K562 (cell line): ENCODE measurements at regions not wholly inside any gene's neighbourhood (a gene's known extent, or its start where the extent isn't known, plus 50 kb on each side); places are given as distances from the start of the nearest gene placed in this dataset.

Experiments
- ATAC-seq: fragments of 200-7000 bp; cut with Tn5 transposase; 3 replicates; pipeline ENCODE4 v1.9.1; 2020; ENCODE audit warnings: moderate library complexity
- BruUV-seq: library from RNA; stranded (reverse); fragments of 400-500 nt; replicated peaks from 2 replicates; lab custom pipeline; 2021; lab: Mats Ljungman, UMichigan
- CTCF ChIA-PET: fragments of 300-600 bp; formaldehyde crosslinking; extraction: SDS; loops from one replicate; lab custom pipeline; 2021; ENCODE audit warnings: low intra/inter-chr PET ratio; lab: Yijun Ruan, JAX
- POLR2A ChIA-PET: fragments of 300-600, 350-650 bp; sonication (Branson Sonifier 250); formaldehyde crosslinking; extraction: SDS; loops from one replicate; lab custom pipeline; 2021; ENCODE audit warnings: antibody characterized with exemption, inconsistent platforms; lab: Yijun Ruan, JAX
- DNase-seq, 4 experiments: peaks; one replicate each; pipeline versions ENCODE4 v3.0.0 to v3.0.0-alpha.2; 2011 to 2018; ENCODE audit warnings: low spot score in 3 of 4, mixed read lengths in 3 of 4; ENCODE audit errors: extremely low read depth in 1 of 4
- FAIRE-seq: peaks from 2 replicates; lab custom pipeline; 2011; peaks lifted over from hg19 to GRCh38; lab: Jason Lieb, UNC
- H2AFZ ChIP-seq: 2 replicates; pipeline ENCODE4 v1.6.0; 2011; ENCODE audit warnings: low read depth, low read length, control low read depth, inconsistent platforms
- H3K27ac ChIP-seq: fragments of 200-600 bp; 3 replicates; pipeline ENCODE4 v1.8.0; 2011; ENCODE audit warnings: low read depth, mild to moderate bottlenecking, control low read depth, inconsistent platforms, low read length, moderate library complexity, mixed read lengths; ENCODE audit errors: extremely low read depth
- H3K27me3 ChIP-seq, 2 experiments: fragments of 300-600 bp in 1 of 2; 2 replicates in 1 of 2; 3 replicates in 1 of 2; pipeline versions ENCODE4 v1.6.0 to v1.8.0; 2011; ENCODE audit warnings: inconsistent platforms in 2 of 2, low read length in 2 of 2, mild to moderate bottlenecking in 1 of 2, mixed read lengths in 1 of 2, moderate library complexity in 1 of 2; ENCODE audit not compliant: control insufficient read depth in 2 of 2, insufficient read depth in 2 of 2
- H3K36me3 ChIP-seq: fragments of 300-600 bp; 3 replicates; pipeline ENCODE4 v1.8.0; 2011; ENCODE audit warnings: mild to moderate bottlenecking, low read length, inconsistent platforms; ENCODE audit not compliant: control insufficient read depth, insufficient read depth
- H3K4me1 ChIP-seq, 2 experiments: fragments of 200-600 bp in 1 of 2; replicated peaks in 1 of 2; 2 replicates in 1 of 2; 3 replicates in 1 of 2; pipeline versions ENCODE4 v1.5.1 to v1.8.0; 2011; ENCODE audit warnings: inconsistent platforms in 2 of 2, low read length in 2 of 2, mild to moderate bottlenecking in 1 of 2, mixed read lengths in 1 of 2, moderate library complexity in 1 of 2; ENCODE audit not compliant: control insufficient read depth in 2 of 2, insufficient read depth in 2 of 2
- H3K4me2 ChIP-seq: 2 replicates; pipeline ENCODE4 v1.6.1; 2011; ENCODE audit warnings: low read length, control low read depth, inconsistent platforms, mixed read lengths; ENCODE audit not compliant: insufficient read depth
- H3K4me3 ChIP-seq: fragments of 200-600 bp; sonication (generic), shearing (Covaris generic); 2 replicates; pipeline ENCODE4 v1.5.1; 2016; ENCODE audit warnings: control low read depth, inconsistent platforms
- H3K79me2 ChIP-seq: fragments of 200-600 bp; 3 replicates; pipeline ENCODE4 v1.8.0; 2011; ENCODE audit warnings: low read length, inconsistent platforms; ENCODE audit not compliant: control insufficient read depth, insufficient read depth
- H3K9ac ChIP-seq, 2 experiments: 2 replicates each; pipeline versions ENCODE4 v1.6.0 to v1.6.1; 2011; ENCODE audit warnings: low read depth in 2 of 2, low read length in 2 of 2, control low read depth in 1 of 2, inconsistent platforms in 1 of 2, mild to moderate bottlenecking in 1 of 2, mixed read lengths in 1 of 2; ENCODE audit not compliant: insufficient read depth in 1 of 2
- H3K9me1 ChIP-seq: one replicate; pipeline ENCODE4 v1.6.0; 2011; ENCODE audit warnings: inconsistent platforms, mild to moderate bottlenecking, low read length, moderate library complexity; ENCODE audit not compliant: control insufficient read depth, insufficient read depth
- H3K9me3 ChIP-seq: replicated peaks from 2 replicates; pipeline ENCODE4 v1.5.1; 2011; ENCODE audit warnings: low read depth, low read length, inconsistent platforms; ENCODE audit not compliant: control insufficient read depth, insufficient read depth
- H4K20me1 ChIP-seq: replicated peaks from 2 replicates; pipeline ENCODE4 v1.6.1; 2011; ENCODE audit warnings: low read length, inconsistent platforms, mixed read lengths; ENCODE audit not compliant: control insufficient read depth, insufficient read depth
- CBFA2T2 ChIP-seq: fragments of 450-650 bp; conservative IDR thresholded peaks from 2 replicates; pipeline ENCODE4 v1.6.1; 2017; ENCODE audit warnings: mild to moderate bottlenecking
- GABPB1 ChIP-seq: sonication (generic); formaldehyde crosslinking; IDR thresholded peaks from 2 replicates; pipeline ENCODE4 v1.8.0; 2022; ENCODE audit warnings: mild to moderate bottlenecking, missing genetic modification reagents
- ZKSCAN3 ChIP-seq: fragments of 250-450 bp; sonication (Bioruptor Pico); IDR thresholded peaks from 2 replicates; pipeline ENCODE4 v1.4.0; 2020
- ZNF274 ChIP-seq: IDR thresholded peaks from 2 replicates; pipeline ENCODE4 v1.6.1; 2011; ENCODE audit warnings: low read depth, mild to moderate bottlenecking, low read length, moderate library complexity, borderline replicate concordance
- ZNF280B ChIP-seq: fragments of 250-450 bp; sonication (Bioruptor Pico); IDR thresholded peaks from 2 replicates; pipeline ENCODE4 v1.5.1; 2021; ENCODE audit warnings: mild to moderate bottlenecking
- ZNF311 ChIP-seq: fragments of 250-450 bp; sonication (Bioruptor Pico); IDR thresholded peaks from 2 replicates; pipeline ENCODE4 v1.4.0; 2020; ENCODE audit warnings: mild to moderate bottlenecking, moderate library complexity
- WGBS: fragments of 100-300 bp; shearing (Covaris generic); methylation state at CpG from one replicate; pipeline ENCODE4 v1.1.6; 2016; ENCODE audit warnings: low coverage, mixed read lengths; ENCODE audit not compliant: insufficient coverage; ENCODE audit errors: missing lambda C conversion rate; 5-methylcytosine and 5-hydroxymethylcytosine counted together
- in situ Hi-C: fragments of 300-500 bp; cut with MboI; formaldehyde crosslinking; loops from 4 replicates; pipeline ENCODE4 v1.15.0; 2018; ENCODE audit warnings: inconsistent platforms, mixed read lengths
- intact Hi-C: fragments of 100-400 bp; cut with micrococcal nuclease; formaldehyde crosslinking; loops from 2 replicates; pipeline ENCODE4 v1.14.2; 2022

- Histone ChIP-seq H3K36me3 (no peaks in the 10 kb centered on the region), H3K4me3 (no peak overlapping the region), H3K79me2 (no peaks in the 10 kb centered on the region), H3K27me3 (no peaks in the 10 kb centered on the region), H2AFZ (no peak overlapping the region), H3K27ac (no peak overlapping the region), H3K9ac (no peak overlapping the region), H3K4me1 (no peaks in the 10 kb centered on the region), H3K9me3 (0 out of 2 replicates have a peak, but pooled peaks cover 2% of the 10 kb centered on the region), H4K20me1 (no peaks in the 10 kb centered on the region), H3K9me1 (no peaks in the 10 kb centered on the region), H3K4me2 (no peak overlapping the region)
- intact Hi-C loops (no loop called here), in situ Hi-C loops (no loop called here)
- CTCF ChIA-PET, result no interaction called here
- POLR2A ChIA-PET, result no interaction called here
- BruUV-seq, result no TSS peak
- TF ChIP-seq GABPB1 (CRISPR knock-in tag) (no peak), CBFA2T2 (no peak), ZNF274 (no peak), ZNF311 (CRISPR knock-in tag) (no peak), ZNF280B (CRISPR knock-in tag) (no peak), ZKSCAN3 (CRISPR knock-in tag) (no peak)
- DNase-seq, result no peak
- no peak for ATAC-seq
- WGBS, result 0% methylated on average over 2 of the region's 2 CpGs
- no peak for FAIRE-seq
Measured at GRCh38 chr2:49737606-49738005, 583.3 kb upstream of the FSHR start.
